Osteoblast (primary cell): ENCODE measurements at regions not wholly inside any gene's neighbourhood (a gene's known extent, or its start where the extent isn't known, plus 50 kb on each side); places are given as distances from the start of the nearest gene placed in this dataset.

ENCODE experiments used
- DNase-seq: peaks from one replicate; pipeline ENCODE4 v3.0.0; 2011; ENCODE audit warnings: low spot score, mixed read lengths; ENCODE audit not compliant: insufficient read length; ENCODE audit errors: missing footprints
- H2AFZ ChIP-seq: 2 replicates; pipeline ENCODE4 v1.6.0; 2011; ENCODE audit warnings: mild to moderate bottlenecking, low read length
- H3K27ac ChIP-seq: 2 replicates; pipeline ENCODE4 v1.5.1; 2011; ENCODE audit warnings: mild to moderate bottlenecking, low read depth, low read length, moderate library complexity
- H3K27me3 ChIP-seq: 2 replicates; pipeline ENCODE4 v1.6.0; 2012; ENCODE audit warnings: mild to moderate bottlenecking, control low read depth, inconsistent platforms, low read length, moderate library complexity; ENCODE audit not compliant: insufficient read depth
- H3K36me3 ChIP-seq: 2 replicates; pipeline ENCODE4 v1.5.1; 2011; ENCODE audit warnings: mild to moderate bottlenecking, low read length, control low read depth, moderate library complexity; ENCODE audit not compliant: insufficient read depth
- H3K4me1 ChIP-seq: 2 replicates; pipeline ENCODE4 v1.5.1; 2011; ENCODE audit warnings: mild to moderate bottlenecking, low read length, control low read depth, moderate library complexity; ENCODE audit not compliant: insufficient read depth
- H3K4me2 ChIP-seq: 2 replicates; pipeline ENCODE4 v1.6.0; 2011; ENCODE audit warnings: mild to moderate bottlenecking, low read length; ENCODE audit not compliant: insufficient read depth
- H3K4me3 ChIP-seq: fragments of 200-600 bp; sonication (generic); 3 replicates; pipeline ENCODE4 v1.5.1; 2012; ENCODE audit warnings: mild to moderate bottlenecking, low read length, inconsistent platforms; ENCODE audit not compliant: insufficient read depth
- H3K79me2 ChIP-seq: 2 replicates; pipeline ENCODE4 v1.6.0; 2012; ENCODE audit warnings: mild to moderate bottlenecking, low read length, control low read depth, inconsistent platforms; ENCODE audit not compliant: insufficient read depth
- H3K9me3 ChIP-seq: 2 replicates; pipeline ENCODE4 v1.5.1; 2011; ENCODE audit warnings: low read depth, low read length, control low read depth
- H4K20me1 ChIP-seq: 2 replicates; pipeline ENCODE4 v1.6.0; 2012; ENCODE audit warnings: mild to moderate bottlenecking, low read length, control low read depth; ENCODE audit not compliant: insufficient read depth
- CTCF ChIP-seq: IDR thresholded peaks from 2 replicates; pipeline ENCODE4 v1.5.1; 2011; ENCODE audit warnings: mild to moderate bottlenecking, low read depth, low read length, moderate library complexity; ENCODE audit errors: extremely low read depth

- no peaks in the 10 kb centered on the region for H3K36me3 ChIP-seq
- H3K27me3 ChIP-seq = no peaks in the 10 kb centered on the region
- no peaks in the 10 kb centered on the region for H4K20me1 ChIP-seq
- peaks cover 5% of the 10 kb centered on the region for H3K4me1 ChIP-seq
- no peak overlapping the region for H2AFZ ChIP-seq
- peak; percentile 30 for DNase-seq
- H3K4me3 ChIP-seq = no peak overlapping the region
- TF ChIP-seq CTCF = no peak
- H3K9me3 ChIP-seq = no peaks in the 10 kb centered on the region
- no peaks in the 10 kb centered on the region for H3K79me2 ChIP-seq
- H3K4me2 ChIP-seq = no peak overlapping the region
- no peak overlapping the region for H3K27ac ChIP-seq
Measured at GRCh38 chr2:228599297-228599696, 417.8 kb upstream of the SPHKAP start.

- Histone ChIP-seq H4K20me1 (no peaks in the 10 kb centered on the region), H3K79me2 (no peaks in the 10 kb centered on the region), H3K27me3 (no peaks in the 10 kb centered on the region), H3K4me1 (peaks cover 5% of the 10 kb centered on the region), H3K36me3 (no peaks in the 10 kb centered on the region), H3K9me3 (no peaks in the 10 kb centered on the region), H3K4me2 (no peak overlapping the region), H3K27ac (no peak overlapping the region), H3K4me3 (no peak overlapping the region), H2AFZ (no peak overlapping the region)
- no peak for DNase-seq
- TF ChIP-seq CTCF = no peak
Measured at GRCh38 chr2:228597032-228597431, 415.5 kb upstream of the SPHKAP start.

- Histone ChIP-seq H3K4me3 (no peak overlapping the region), H3K4me1 (no peaks in the 10 kb centered on the region), H2AFZ (no peak overlapping the region), H3K79me2 (no peaks in the 10 kb centered on the region), H3K27me3 (no peaks in the 10 kb centered on the region), H3K4me2 (no peak overlapping the region), H3K9me3 (no peaks in the 10 kb centered on the region), H3K36me3 (no peaks in the 10 kb centered on the region), H4K20me1 (no peaks in the 10 kb centered on the region), H3K27ac (no peak overlapping the region)
- DNase-seq = no peak
- no peak for TF ChIP-seq CTCF
Measured at GRCh38 chr2:228594012-228594411, 412.5 kb upstream of the SPHKAP start.

GRCh38 chr2:228592925-228593324, 411.4 kb upstream of the SPHKAP start:
- TF ChIP-seq CTCF = no peak
- Histone ChIP-seq H4K20me1 (no peaks in the 10 kb centered on the region), H3K79me2 (no peaks in the 10 kb centered on the region), H3K4me2 (no peak overlapping the region), H3K36me3 (no peaks in the 10 kb centered on the region), H3K4me1 (no peaks in the 10 kb centered on the region), H3K27ac (no peak overlapping the region), H2AFZ (no peak overlapping the region), H3K9me3 (no peaks in the 10 kb centered on the region), H3K4me3 (no peak overlapping the region), H3K27me3 (no peaks in the 10 kb centered on the region)
- no peak for DNase-seq
